ENCODE measurements at regions not wholly inside any gene's neighbourhood (a gene's known extent, or its start where the extent isn't known, plus 50 kb on each side); places are given as distances from the start of the nearest gene placed in this dataset.

DNA sequence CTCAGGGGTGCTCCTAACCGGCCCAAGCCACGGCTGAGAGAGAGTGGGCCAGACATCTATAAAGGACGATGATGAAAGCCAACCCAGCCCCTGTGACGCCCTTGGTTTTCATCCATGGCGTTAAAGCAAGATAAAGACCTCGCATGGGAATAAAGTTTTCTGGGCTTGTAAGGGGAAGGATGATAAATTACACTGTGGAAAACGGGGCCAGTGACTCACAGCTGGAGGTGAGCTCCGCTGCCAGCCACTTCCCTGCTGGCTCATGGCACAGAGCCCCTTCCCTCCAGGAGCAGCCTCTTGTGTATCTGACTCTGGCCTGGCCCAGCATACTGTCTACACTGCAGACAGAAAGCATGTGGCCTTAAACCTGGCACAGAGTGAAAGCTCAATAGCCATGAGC lies 503.2 kb upstream of the B3GAT1 start:
- H3K9me3 Mint-ChIP-seq, result no peaks in the 10 kb centered on the region

More for the DNA sequence above, 503.2 kb upstream of the B3GAT1 start:
- Histone ChIP-seq H2BK12ac (ENCODE audit: insufficient read length, low read depth, low read length) (no peak overlapping the region), H3K9me3 (ENCODE audit: control insufficient read depth, low read depth, low read length) (no peaks in the 10 kb centered on the region), H4K91ac (ENCODE audit: insufficient read length, low read depth, low read length) (no peak overlapping the region), H3T11ph (ENCODE audit: low read length) (no peak overlapping the region), H3K79me1 (ENCODE audit: insufficient read depth, low read depth, low read length, poor library complexity, severe bottlenecking) (no peaks in the 10 kb centered on the region), H2BK20ac (ENCODE audit: low read depth, low read length, poor library complexity, severe bottlenecking) (no peak overlapping the region), H2BK15ac (ENCODE audit: low read depth, low read length) (no peak overlapping the region), H3K9ac (ENCODE audit: extremely low read depth, insufficient read length, low read length) (no peak overlapping the region), H3K27me3 (ENCODE audit: insufficient read depth, low read length) (no peaks in the 10 kb centered on the region), H3K27ac (ENCODE audit: insufficient read length, low read depth, low read length) (no peak overlapping the region), H3K23ac (ENCODE audit: insufficient read length, low read depth, low read length) (no peak overlapping the region), H2AK5ac (ENCODE audit: insufficient read length, low read length) (no peak overlapping the region), H4K5ac (ENCODE audit: insufficient read length, low read depth, low read length) (no peak overlapping the region), H2AFZ (ENCODE audit: low read length) (no peak overlapping the region), H3K79me2 (ENCODE audit: insufficient read depth, low read length) (no peaks in the 10 kb centered on the region), H3K56ac (ENCODE audit: insufficient read length, low read depth, low read length) (no peak overlapping the region), H3K23me2 (ENCODE audit: insufficient read length, low read depth, low read length, poor library complexity, severe bottlenecking) (no peaks in the 10 kb centered on the region), H3K18ac (ENCODE audit: insufficient read length, low read depth, low read length) (no peak overlapping the region), H4K20me1 (ENCODE audit: control insufficient read depth, insufficient read depth, insufficient read length) (no peaks in the 10 kb centered on the region), H3K14ac (ENCODE audit: insufficient read depth, low read length) (no peak overlapping the region), H2BK5ac (ENCODE audit: insufficient read length, low read length) (no peak overlapping the region), H4K8ac (replicated peaks; ENCODE audit: insufficient read length, low read depth, low read length) (no peak overlapping the region), H3K4me2 (ENCODE audit: insufficient read depth, insufficient read length, low read length) (no peak overlapping the region), H3K4ac (ENCODE audit: low read depth, low read length) (no peak overlapping the region), H3K4me1 (ENCODE audit: insufficient read depth, low read length) (no peaks in the 10 kb centered on the region), H2BK120ac (ENCODE audit: low read depth, low read length, poor library complexity, severe bottlenecking) (no peak overlapping the region)
- Mint-ChIP-seq H3K27ac (no peak overlapping the region; a peak in 1 of 7 replicates), H3K4me3 (no peak overlapping the region), H3K4me1 (no peaks in the 10 kb centered on the region), H3K27me3 (ENCODE audit: low read depth) (peaks cover 11% of the 10 kb centered on the region), H3K36me3 (ENCODE audit: insufficient read depth in 1 of 3, low read depth in 3 of 3) (no peaks in the 10 kb centered on the region)
- no peak for TF ChIP-seq CTCF (conservative IDR thresholded peaks at IDR 0.05)
- DNase-seq, result no peak
- no CpG with 5 or more reads among the region's 8 CpGs for WGBS (ENCODE audit: extremely low coverage, insufficient read length, low lambda C conversion rate)
